Astrocyte of the cerebellum (primary cell): ENCODE measurements at regions not wholly inside any gene's neighbourhood (a gene's known extent, or its start where the extent isn't known, plus 50 kb on each side); places are given as distances from the start of the nearest gene placed in this dataset.

Experiments
- DNase-seq: peaks from one replicate; pipeline ENCODE4 v3.0.0-alpha.2; 2011; ENCODE audit warnings: low read depth
- H3K4me3 ChIP-seq: 2 replicates; pipeline ENCODE4 v1.5.1; 2011; ENCODE audit warnings: mild to moderate bottlenecking, low read depth, low read length, moderate library complexity
- in situ Hi-C: cut with HindIII; loops from 2 replicates; pipeline ENCODE4 v1.10.0; 2017; ENCODE audit warnings: low sequenced_read_pairs
- TF ChIP-seq, protein P1 (sequence below): IDR thresholded peaks from 2 replicates; pipeline ENCODE4 v1.5.1; 2012; ENCODE audit warnings: low read length, low read depth, moderate library complexity, mild to moderate bottlenecking; ENCODE audit errors: missing control alignments

DNA sequence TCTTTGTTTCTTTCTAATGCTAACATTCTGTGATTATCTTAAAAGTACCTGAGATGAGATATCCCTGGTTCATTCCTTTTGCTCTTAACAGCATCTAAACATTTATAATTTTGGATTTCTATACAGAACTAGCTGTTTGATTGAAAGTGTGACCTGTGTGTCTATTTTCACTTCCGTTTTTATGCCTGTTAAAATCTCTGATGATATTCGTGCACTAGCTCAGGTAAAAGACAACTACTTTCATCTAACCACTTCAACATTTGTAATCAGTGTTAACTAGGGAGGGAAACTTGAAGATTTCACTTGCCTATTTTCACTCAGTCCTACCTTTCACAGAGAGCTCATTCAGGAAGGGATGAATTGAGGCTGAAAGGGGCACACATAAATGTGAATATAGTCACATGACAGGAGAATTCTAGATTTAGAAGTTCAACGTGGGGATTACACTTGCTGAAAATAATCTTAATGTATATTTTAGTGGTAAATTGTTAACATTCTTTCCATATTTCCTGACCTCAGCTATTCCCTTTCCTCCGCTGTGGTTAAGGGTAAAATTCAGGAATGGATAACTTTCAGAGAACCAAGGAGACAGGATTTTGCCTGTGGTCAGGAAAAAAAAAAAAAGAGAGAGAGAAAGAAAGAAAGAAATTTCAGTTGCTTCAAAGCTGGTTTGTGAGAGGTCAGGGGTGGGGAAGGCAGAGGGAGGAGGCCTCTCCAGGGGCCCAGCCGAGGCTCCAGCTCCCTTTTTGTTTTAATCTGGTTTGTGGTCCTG lies 159.8 kb upstream of the TSC22D2 start:
- H3K4me3 ChIP-seq, result no peak overlapping the region
- DNase-seq, result peak; percentile 90
- in situ Hi-C loops, result no loop called here
- TF ChIP-seq, protein P1, sequence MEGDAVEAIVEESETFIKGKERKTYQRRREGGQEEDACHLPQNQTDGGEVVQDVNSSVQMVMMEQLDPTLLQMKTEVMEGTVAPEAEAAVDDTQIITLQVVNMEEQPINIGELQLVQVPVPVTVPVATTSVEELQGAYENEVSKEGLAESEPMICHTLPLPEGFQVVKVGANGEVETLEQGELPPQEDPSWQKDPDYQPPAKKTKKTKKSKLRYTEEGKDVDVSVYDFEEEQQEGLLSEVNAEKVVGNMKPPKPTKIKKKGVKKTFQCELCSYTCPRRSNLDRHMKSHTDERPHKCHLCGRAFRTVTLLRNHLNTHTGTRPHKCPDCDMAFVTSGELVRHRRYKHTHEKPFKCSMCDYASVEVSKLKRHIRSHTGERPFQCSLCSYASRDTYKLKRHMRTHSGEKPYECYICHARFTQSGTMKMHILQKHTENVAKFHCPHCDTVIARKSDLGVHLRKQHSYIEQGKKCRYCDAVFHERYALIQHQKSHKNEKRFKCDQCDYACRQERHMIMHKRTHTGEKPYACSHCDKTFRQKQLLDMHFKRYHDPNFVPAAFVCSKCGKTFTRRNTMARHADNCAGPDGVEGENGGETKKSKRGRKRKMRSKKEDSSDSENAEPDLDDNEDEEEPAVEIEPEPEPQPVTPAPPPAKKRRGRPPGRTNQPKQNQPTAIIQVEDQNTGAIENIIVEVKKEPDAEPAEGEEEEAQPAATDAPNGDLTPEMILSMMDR, result no peak

DNA sequence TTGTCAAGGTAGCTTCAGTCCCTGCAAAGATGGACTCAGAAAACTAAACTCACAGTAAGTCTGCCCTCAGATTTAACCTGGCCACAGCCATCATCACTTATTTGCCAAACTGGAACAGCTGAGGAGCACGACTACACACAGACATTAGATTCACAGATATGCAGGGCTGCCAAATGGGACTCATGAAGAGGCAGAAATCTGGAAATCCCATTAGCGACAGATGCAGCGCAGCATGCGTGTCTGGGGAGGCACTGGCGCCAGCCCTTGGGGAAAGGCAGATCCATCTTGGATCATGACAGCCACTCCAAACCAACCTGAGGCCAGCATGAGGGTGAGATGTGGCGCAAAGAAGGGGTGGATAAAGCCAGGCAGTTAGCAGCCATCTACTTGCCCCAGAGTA lies 160.7 kb upstream of the TSC22D2 start:
- in situ Hi-C loops, result no loop called here
- no peak for DNase-seq
- TF ChIP-seq, protein P1, result no peak
- H3K4me3 ChIP-seq, result no peak overlapping the region

DNA sequence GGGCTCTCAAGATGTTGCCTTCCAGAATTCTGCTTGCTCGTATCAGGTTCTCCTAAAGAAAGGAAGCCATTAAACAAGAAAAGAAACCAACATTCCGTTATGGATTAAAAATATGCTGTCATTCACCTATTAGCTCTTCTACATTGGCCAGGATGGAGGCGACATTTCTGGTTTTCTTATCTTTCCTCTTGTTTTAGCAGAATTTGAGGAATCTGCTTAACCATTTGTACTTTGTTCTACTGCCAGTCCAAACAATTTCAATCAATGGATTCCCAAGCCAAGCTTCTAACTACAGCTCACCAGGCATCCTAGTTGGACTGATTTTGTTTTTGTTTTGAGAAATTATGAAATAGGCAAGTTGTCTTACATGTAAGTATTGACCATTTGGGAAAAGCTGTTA lies 164.6 kb upstream of the TSC22D2 start:
- in situ Hi-C loops, result loop anchor here (5.0 kb wide), 1 partner anchor 169 kb away; no protein-coding TSS in a partner anchor

DNA sequence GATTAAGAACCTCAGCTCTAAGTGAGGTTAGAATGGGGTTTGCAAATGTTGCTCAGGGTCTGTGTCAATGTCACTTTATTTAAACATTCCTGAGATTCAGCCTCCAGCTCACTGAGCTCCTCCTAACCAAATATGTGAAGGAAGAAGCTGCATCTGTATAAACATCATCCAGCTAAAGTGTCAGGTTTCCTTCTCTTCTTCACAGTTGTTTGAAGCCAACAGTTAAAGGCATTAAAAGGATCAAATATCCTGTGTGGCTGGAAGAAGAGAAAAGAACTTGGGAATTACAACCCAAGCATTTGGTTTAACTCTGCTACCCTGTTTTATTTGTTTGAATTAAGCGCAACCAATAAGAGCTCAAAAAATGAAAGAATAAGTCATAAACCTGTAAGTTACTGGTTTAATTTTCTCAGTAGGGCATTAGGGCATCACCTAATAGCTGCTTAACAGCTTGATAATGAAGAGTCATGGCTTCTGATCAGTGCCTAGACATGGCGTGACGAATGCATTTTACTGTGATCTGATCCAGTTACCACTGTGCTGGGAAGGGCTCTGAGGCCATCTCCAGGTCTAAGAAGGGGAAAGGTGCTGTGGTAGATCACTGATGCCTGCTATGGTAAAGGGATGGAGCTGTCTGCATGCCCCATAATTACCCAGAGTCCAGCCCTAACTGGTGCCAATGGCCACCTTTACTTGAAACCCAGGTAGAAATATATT lies 165.7 kb upstream of the TSC22D2 start:
- peak; percentile 38 for DNase-seq
- in situ Hi-C loops, result loop anchor here (5.0 kb wide), 1 partner anchor 170 kb away; no protein-coding TSS in a partner anchor
- no peak overlapping the region for H3K4me3 ChIP-seq
- TF ChIP-seq, protein P1, result no peak

More for the DNA sequence above, 164.6 kb upstream of the TSC22D2 start:
- TF ChIP-seq, protein P1, result no peak
- peak; percentile 36 for DNase-seq
- no peak overlapping the region for H3K4me3 ChIP-seq

DNA sequence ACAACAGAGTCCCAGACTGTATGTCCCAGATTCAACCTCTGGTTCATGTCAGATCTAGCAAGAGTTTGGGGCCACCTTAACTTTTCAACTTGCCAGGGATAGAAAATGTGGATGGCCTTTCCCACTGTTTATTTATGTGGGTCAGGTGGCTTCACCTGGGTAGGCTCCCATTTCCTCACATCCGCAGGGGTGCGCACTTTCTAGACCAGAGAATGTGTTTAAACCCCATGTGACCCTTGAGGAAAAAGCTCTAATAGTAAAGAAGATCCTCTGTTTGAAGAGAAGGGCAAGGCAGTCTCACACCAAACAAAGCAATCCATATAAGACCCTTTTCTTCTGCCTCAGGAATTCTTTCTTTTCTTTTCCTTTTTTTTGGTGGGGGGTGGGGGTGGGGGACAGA lies 167.2 kb upstream of the TSC22D2 start:
- in situ Hi-C loops, result loop anchor here (5.0 kb wide), 1 partner anchor 171 kb away; no protein-coding TSS in a partner anchor
- TF ChIP-seq, protein P1, result no peak

DNA sequence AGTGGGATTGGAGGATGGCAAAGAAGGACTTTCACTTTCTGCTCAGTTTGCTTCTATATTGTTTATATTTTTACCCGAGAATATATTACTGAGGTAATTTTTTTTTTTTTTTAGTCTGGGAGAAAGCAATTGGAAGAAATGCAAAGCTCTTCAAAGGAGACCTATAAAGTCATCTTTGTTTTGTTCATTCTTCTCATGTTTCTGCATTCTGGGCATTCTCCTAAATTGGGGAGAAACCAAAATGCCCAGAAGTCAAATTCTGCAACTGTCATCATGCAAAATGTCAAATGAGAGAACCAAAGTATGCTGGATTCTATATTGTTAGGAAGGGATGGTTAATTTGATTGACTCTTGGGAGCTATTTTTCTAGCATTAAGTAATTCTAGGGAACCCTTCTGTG lies 168.3 kb upstream of the TSC22D2 start:
- no peak overlapping the region for H3K4me3 ChIP-seq
- in situ Hi-C loops, result loop anchor here (5.0 kb wide), 1 partner anchor 173 kb away; no protein-coding TSS in a partner anchor
- TF ChIP-seq, protein P1, result no peak
- no peak for DNase-seq

More for the DNA sequence above, 167.2 kb upstream of the TSC22D2 start:
- no peak for DNase-seq
- no peak overlapping the region for H3K4me3 ChIP-seq
